ENCODE measurements at regions not wholly inside any gene's neighbourhood (a gene's known extent, or its start where the extent isn't known, plus 50 kb on each side); places are given as distances from the start of the nearest gene placed in this dataset.

DNA sequence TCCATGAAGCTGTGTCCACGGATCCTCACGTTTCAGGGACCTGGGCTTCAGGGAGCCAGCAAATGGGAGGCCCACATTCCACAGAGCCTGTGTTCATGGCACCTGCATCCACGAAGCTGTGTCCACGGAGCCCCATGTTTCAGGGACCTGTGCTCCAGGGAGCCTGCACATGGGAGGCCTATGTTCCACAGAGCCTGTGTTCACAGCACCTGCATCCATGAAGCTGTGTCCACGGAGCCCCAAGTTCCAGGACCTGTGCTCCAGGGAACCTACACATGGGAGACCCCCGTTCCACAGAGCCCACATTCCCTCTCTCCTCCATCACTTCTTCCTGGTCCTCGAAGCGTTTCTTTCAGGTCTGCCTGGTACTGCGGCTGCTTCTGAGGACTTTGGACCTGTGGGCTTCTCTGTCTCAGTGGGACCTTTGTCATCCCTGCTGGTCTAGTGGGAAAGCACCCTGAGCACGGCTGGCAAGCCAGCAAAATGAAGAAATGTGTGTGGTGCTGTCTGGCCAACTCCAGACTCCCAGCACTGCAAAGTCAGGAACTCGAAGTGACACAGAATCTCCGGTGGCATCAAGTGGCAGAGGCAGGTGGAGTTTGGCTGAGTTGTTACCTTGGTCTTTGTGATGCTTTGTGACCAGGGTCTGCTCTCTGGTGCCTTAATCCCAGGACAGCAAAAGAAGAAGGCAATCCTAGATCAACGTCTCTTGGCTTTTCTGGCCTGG, 245.9 kb downstream of the DLL1 start:
- POLR2A ChIA-PET = no interaction called here
- H3K4me1 Mint-ChIP-seq (ENCODE audit: low read depth) = no peaks in the 10 kb centered on the region
- H3K27ac Mint-ChIP-seq = no peak overlapping the region
- no peak for DNase-seq
- no peaks in the 10 kb centered on the region for H3K27me3 Mint-ChIP-seq
- CTCF ChIA-PET = no interaction called here
- intact Hi-C loops (cut with micrococcal nuclease) = no loop called here
- no peaks in the 10 kb centered on the region for H3K9me3 Mint-ChIP-seq
- H3K4me3 Mint-ChIP-seq = no peak overlapping the region
- no peaks in the 10 kb centered on the region for H3K36me3 Mint-ChIP-seq

DNA sequence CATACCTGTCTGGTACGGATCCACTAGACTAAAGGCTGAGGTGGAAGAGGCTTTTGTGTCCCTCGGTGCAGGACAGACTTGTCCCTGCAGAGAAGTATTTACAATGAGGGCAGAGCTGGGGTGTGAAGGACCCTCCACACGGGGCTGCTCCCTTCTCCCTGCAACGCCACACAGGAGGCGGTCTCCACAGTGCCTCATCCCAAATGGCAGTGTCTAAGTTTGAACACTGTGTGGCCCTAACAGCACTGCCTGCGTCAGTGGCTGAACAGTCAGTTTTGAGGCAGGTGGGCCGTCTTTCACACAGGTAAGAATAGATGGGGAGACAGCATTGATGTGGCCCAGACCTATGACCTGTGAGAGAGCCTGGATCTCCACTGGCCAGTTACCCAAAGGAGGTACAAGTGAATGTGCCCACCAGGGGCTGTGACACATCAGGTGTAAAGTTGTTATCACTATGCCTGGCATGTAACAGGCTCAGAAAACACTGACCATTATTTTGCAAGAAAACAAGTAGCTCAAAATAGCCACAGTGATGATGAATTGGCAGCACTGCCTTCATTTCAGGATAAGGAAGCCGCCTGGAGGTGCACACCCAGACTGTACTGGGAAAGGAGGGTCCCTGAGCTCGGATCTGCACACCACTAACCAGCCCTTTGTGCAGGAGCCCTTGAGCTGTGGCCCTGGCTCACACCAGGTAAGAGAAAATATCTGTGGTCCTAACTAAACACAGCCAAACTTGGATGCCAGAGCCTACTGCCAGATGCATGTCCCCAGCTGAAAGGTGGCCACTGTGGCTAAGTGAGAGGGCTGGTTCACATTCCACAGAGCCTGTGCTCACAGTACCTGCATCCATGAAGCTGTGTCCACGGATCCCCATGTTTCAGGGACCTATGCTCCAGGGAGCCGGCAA, 246.7 kb downstream of the DLL1 start:
- ChIA-PET CTCF (no interaction called here), POLR2A (no interaction called here)
- no peaks in the 10 kb centered on the region for H3K4me1 Mint-ChIP-seq (ENCODE audit: low read depth)

DNA sequence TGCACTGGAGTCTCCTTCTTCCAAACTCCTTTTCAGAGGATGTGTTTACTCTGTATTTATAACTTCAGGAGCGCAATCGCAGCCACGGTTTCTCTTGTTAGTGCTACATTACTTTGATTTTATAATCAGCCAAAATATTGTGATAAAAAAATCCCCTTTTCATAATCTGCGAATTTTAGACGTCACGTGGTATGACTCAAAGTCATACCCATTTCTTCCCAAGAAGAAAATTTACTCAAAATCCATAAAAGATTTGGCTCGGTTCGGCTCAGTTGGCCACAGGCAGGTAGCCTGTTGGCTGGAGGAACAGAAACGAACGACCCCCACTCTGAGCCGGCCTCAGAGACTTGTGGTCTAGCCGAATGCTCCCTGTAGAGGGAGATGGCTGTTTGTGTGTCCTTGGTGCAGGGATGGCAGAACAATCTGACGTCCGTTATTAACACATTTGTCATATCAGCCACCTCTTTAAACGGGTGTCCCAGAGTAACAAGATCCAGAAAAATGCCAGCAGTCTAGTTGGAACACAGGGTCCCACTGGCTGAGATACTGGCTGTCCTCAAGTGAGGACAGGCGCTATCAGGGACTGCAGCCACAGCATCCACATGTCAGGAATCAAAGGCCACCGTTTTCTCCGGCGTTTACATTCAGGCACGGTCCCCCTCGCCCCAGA, 247.6 kb downstream of the DLL1 start:
- CTCF ChIA-PET = no interaction called here
- Mint-ChIP-seq H3K4me1 (ENCODE audit: low read depth) (no peaks in the 10 kb centered on the region), H3K27ac (no peak overlapping the region), H3K9me3 (no peaks in the 10 kb centered on the region), H3K4me3 (no peak overlapping the region), H3K27me3 (no peaks in the 10 kb centered on the region), H3K36me3 (no peaks in the 10 kb centered on the region)
- DNase-seq = no peak
- POLR2A ChIA-PET = no interaction called here
- intact Hi-C loops (cut with micrococcal nuclease) = no loop called here

More for the DNA sequence above, 246.7 kb downstream of the DLL1 start:
- Mint-ChIP-seq H3K27me3 (no peaks in the 10 kb centered on the region), H3K9me3 (no peaks in the 10 kb centered on the region), H3K36me3 (no peaks in the 10 kb centered on the region), H3K4me3 (no peak overlapping the region), H3K27ac (no peak overlapping the region)
- intact Hi-C loops (cut with micrococcal nuclease) = no loop called here
- DNase-seq = no peak

DNA sequence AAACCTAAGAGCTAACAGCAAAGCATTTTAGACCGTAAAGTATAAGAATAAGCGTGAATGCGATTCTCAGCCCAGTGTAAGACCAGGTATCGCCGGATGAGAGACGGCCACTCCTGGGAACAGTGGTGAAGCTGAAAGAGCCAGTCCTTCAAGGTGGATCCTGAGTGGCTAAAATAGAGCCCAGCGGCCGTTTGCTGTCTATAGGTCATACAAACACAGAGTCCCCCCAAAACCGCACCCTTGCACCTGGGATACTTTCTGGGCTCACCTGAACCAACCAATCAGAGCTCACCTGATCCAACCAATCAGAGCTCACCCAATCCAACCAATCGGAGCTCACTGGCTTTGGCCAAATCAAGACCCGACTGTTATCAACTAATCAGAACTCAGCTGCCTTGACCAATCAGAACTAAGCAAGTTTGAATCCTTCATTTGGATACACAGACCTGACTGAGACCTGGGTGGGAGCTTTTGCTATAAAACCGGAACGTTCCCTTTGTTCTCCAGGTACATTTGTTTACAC, 248.2 kb downstream of the DLL1 start:
- ChIA-PET POLR2A (no interaction called here), CTCF (no interaction called here)
- no peak overlapping the region for H3K4me3 Mint-ChIP-seq
- H3K27ac Mint-ChIP-seq = no peak overlapping the region
- intact Hi-C loops (cut with micrococcal nuclease) = no loop called here
- H3K4me1 Mint-ChIP-seq (ENCODE audit: low read depth) = no peaks in the 10 kb centered on the region
- DNase-seq = no peak
- H3K9me3 Mint-ChIP-seq = no peaks in the 10 kb centered on the region
- no peaks in the 10 kb centered on the region for H3K27me3 Mint-ChIP-seq
- H3K36me3 Mint-ChIP-seq = no peaks in the 10 kb centered on the region

DNA sequence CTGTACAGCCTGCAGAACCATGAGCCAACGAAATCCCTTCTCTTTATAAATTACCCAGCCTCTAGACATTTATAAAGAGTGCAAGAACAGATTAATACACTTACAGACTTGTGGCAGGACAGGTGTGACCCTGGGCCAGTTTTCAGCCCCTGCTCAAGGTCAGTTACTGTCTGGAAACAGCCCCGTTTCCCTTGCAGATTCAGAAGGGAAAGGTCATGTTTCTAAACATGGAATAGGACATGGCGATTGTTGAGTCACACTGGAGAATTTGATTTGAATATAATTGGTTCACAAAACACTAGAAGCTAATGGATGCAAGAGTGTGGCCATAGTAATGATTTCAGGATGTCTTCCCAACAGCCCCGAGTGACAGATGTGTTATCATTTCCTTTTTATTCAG, 248.8 kb downstream of the DLL1 start:
- Mint-ChIP-seq H3K27me3 (no peaks in the 10 kb centered on the region), H3K27ac (no peak overlapping the region), H3K36me3 (no peaks in the 10 kb centered on the region), H3K4me3 (no peak overlapping the region), H3K4me1 (ENCODE audit: low read depth) (no peaks in the 10 kb centered on the region), H3K9me3 (no peaks in the 10 kb centered on the region)
- DNase-seq = no peak
- ChIA-PET CTCF (no interaction called here), POLR2A (no interaction called here)
- intact Hi-C loops (cut with micrococcal nuclease) = no loop called here

DNA sequence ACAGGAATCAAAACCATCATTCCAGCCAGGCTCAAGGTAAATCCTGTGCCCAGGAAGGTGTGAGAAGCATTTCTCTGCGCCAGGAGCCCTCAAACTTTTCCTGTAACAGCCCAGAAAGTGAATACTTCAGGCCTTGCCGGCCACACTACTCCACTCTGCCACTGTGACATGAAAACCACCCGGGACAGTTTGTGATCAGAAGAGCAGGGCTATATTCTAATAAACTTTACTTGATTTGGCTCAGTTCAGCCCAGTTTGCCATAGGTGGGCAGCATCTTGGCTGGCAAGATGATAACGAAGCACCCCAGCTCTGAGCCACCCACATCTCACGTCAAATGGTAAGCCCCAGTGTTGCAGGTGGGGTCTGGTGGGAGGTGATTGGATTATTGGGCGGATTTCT, 249.4 kb downstream of the DLL1 start:
- POLR2A ChIA-PET = no interaction called here
- Mint-ChIP-seq H3K9me3 (peaks cover 3% of the 10 kb centered on the region), H3K4me3 (no peak overlapping the region), H3K27ac (no peak overlapping the region), H3K4me1 (ENCODE audit: low read depth) (no peaks in the 10 kb centered on the region), H3K36me3 (no peaks in the 10 kb centered on the region), H3K27me3 (no peaks in the 10 kb centered on the region)
- intact Hi-C loops (cut with micrococcal nuclease) = no loop called here
- CTCF ChIA-PET = no interaction called here
- DNase-seq = no peak

DNA sequence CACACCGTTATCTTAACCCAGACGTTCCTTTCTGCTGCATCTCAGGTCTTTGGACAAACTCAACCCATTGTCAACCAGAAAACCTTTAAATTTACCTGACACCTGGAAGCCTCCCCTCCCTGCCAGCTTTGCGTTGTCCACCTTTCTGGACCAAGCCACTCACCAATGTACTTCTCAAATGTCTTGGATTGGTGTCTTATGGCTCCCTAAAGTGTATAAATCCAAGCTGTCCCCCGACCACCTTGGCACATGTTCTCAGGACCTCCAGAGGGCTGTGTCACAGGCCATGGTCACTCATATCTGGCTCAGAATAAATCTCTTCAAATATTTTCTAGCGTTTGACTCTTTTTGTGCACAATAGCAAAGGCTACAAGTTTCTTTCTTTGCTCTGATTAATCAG, 250.0 kb downstream of the DLL1 start:
- intact Hi-C loops (cut with micrococcal nuclease) = no loop called here
- Mint-ChIP-seq H3K27me3 (no peaks in the 10 kb centered on the region), H3K27ac (no peak overlapping the region), H3K4me1 (ENCODE audit: low read depth) (no peaks in the 10 kb centered on the region), H3K36me3 (peaks cover 3% of the 10 kb centered on the region), H3K4me3 (no peak overlapping the region), H3K9me3 (peaks cover 9% of the 10 kb centered on the region)
- ChIA-PET POLR2A (no interaction called here), CTCF (no interaction called here)
- no peak for DNase-seq

DNA sequence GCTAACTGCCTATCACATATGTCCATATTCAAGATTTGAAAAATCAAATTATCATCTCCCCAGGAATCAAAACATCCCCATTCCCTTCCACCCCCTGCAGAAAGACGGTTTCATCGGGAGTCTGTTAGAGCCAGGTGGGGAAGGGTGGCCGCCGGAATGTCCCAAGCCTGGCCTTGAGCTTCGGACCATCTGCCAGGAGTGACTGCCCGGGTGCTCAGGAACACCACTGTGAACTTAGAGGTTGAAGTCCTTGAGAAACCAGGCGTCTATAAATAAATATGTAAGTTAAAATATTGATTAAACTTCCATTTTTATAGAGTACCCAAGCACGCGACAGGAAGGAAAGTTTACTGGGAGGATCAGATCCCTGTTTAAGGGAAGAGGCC, 250.8 kb downstream of the DLL1 start:
- H3K4me3 Mint-ChIP-seq = no peak overlapping the region
- no peak for DNase-seq
- peaks cover 12% of the 10 kb centered on the region for H3K9me3 Mint-ChIP-seq
- intact Hi-C loops (cut with micrococcal nuclease) = no loop called here
- no peaks in the 10 kb centered on the region for H3K27me3 Mint-ChIP-seq
- ChIA-PET POLR2A (no interaction called here), CTCF (no interaction called here)
- H3K27ac Mint-ChIP-seq = no peak overlapping the region
- H3K4me1 Mint-ChIP-seq (ENCODE audit: low read depth) = no peaks in the 10 kb centered on the region
- H3K36me3 Mint-ChIP-seq = peaks cover 3% of the 10 kb centered on the region

DNA sequence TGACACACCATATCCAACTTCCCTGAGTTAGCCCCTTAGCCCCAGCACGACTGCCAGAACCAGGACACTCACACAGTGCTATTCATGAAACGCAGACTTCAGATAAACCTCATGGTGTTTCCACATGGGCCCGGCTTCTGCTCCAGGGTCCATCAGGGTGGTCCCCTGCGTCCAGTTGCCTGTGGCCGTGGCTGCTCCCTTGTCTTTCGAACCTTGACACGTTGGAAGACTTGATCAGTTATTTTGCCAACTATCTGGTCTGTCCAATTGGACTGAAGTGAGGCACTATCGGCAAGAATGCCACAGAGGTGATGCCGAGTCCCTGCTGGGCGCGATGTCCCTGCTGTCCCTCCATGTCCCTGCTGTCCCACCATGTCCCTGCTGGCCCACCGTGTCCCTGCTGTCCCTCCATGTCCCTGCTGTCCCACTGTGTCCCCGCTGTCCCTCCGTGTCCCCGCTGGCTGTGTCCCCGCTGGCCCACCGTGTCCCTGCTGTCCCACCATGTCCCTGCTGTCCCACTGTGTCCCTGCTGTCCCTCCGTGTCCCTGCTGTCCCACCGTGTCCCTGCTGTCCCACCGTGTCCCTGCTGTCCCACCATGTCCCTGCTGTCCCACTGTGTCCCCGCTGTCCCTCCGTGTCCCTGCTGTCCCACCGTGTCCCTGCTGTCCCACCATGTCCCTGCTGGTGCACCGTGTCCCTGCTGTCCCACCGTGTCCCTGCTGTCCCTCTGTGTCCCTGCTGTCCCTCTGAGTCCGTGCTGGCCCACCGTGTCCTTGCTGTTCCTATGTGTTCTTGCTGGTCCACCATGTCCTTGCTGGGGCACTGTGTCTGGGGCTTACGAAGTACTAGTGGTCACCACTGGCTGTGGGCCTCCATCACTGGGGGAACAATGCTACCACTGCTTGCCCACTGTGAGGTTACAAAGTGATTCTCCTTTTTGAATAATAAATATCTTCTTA, 251.4 kb downstream of the DLL1 start:
- Mint-ChIP-seq H3K9me3 (peaks cover 12% of the 10 kb centered on the region), H3K27ac (no peak overlapping the region), H3K36me3 (peaks cover 3% of the 10 kb centered on the region), H3K4me3 (no peak overlapping the region), H3K4me1 (ENCODE audit: low read depth) (no peaks in the 10 kb centered on the region), H3K27me3 (no peaks in the 10 kb centered on the region)
- DNase-seq = no peak
- ChIA-PET POLR2A (no interaction called here), CTCF (no interaction called here)
- intact Hi-C loops (cut with micrococcal nuclease) = no loop called here

DNA sequence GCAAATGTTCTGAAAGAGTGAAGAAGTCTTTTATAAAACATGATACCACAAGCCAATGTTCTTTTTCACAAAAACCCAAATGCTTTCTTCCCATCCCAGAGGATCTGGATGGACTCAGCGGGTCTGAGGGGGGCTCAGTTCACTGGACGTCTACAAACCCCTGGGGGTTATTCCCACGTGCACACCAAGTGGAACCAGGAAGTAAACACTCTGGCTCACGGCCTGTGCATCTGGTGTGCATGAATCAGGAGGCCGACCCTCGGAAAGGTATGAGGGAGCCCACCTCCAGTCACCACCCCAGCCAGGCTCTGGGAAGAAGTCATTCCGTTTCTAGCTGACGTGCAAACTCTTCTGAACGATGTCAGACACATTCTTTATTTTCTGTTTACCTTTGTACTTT, 252.2 kb downstream of the DLL1 start:
- no peaks in the 10 kb centered on the region for H3K27me3 Mint-ChIP-seq
- peaks cover 3% of the 10 kb centered on the region for H3K36me3 Mint-ChIP-seq
- intact Hi-C loops (cut with micrococcal nuclease) = no loop called here
- H3K27ac Mint-ChIP-seq = no peak overlapping the region
- peaks cover 17% of the 10 kb centered on the region for H3K9me3 Mint-ChIP-seq
- ChIA-PET POLR2A (no interaction called here), CTCF (interaction anchor here (0.7 kb wide), 1 partner anchor 14 kb away, joined by 3 read pairs; no protein-coding TSS in a partner anchor)
- no peaks in the 10 kb centered on the region for H3K4me1 Mint-ChIP-seq (ENCODE audit: low read depth)
- H3K4me3 Mint-ChIP-seq = no peak overlapping the region
- DNase-seq = no peak

DNA sequence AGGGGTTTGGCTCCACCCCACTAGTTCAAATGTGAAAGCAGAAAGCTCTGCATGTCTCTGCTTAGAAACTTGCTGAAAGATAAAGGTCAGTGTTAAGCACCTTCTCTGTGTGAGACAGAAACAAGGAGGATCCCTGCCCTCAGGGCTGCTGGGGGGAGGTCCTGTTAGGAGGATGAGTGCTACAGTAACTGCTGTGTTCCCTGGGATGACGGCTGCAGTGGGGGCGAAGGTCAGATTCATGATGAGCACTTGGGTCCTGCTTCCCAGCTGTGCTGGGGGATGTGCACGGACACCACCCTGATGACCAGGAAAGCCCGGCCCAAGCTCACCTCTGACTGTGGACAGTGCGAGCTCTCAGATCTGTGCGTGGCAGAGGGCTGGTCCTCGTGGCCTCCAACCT, 252.6 kb downstream of the DLL1 start:
- Mint-ChIP-seq H3K27ac (no peak overlapping the region), H3K9me3 (peaks cover 21% of the 10 kb centered on the region), H3K36me3 (peaks cover 3% of the 10 kb centered on the region), H3K4me3 (no peak overlapping the region), H3K27me3 (no peaks in the 10 kb centered on the region), H3K4me1 (ENCODE audit: low read depth) (no peaks in the 10 kb centered on the region)
- intact Hi-C loops (cut with micrococcal nuclease) = no loop called here
- ChIA-PET POLR2A (no interaction called here), CTCF (interaction anchor here (0.7 kb wide), 1 partner anchor 14 kb away, joined by 3 read pairs; no protein-coding TSS in a partner anchor)
- DNase-seq = no peak
